ENCODE measurements at regions not wholly inside any gene's neighbourhood (a gene's known extent, or its start where the extent isn't known, plus 50 kb on each side); places are given as distances from the start of the nearest gene placed in this dataset.

GRCh38 chr6:74755778-74756177 lies 450.1 kb downstream of the COL12A1 start:
- TF ChIP-seq ZNF274 (IDR thresholded peaks at IDR 0.05; ENCODE audit: low read depth, low read length) (no peak), SUZ12 (IDR thresholded peaks at IDR 0.05; ENCODE audit: extremely low read depth, insufficient read depth, insufficient read length) (no peak), YY1 (IDR thresholded peaks at IDR 0.05; ENCODE audit: insufficient read depth, insufficient read length) (no peak)

All from NT2/D1 (cell line).